ENCODE measurements at regions not wholly inside any gene's neighbourhood (a gene's known extent, or its start where the extent isn't known, plus 50 kb on each side); places are given as distances from the start of the nearest gene placed in this dataset.

DNA sequence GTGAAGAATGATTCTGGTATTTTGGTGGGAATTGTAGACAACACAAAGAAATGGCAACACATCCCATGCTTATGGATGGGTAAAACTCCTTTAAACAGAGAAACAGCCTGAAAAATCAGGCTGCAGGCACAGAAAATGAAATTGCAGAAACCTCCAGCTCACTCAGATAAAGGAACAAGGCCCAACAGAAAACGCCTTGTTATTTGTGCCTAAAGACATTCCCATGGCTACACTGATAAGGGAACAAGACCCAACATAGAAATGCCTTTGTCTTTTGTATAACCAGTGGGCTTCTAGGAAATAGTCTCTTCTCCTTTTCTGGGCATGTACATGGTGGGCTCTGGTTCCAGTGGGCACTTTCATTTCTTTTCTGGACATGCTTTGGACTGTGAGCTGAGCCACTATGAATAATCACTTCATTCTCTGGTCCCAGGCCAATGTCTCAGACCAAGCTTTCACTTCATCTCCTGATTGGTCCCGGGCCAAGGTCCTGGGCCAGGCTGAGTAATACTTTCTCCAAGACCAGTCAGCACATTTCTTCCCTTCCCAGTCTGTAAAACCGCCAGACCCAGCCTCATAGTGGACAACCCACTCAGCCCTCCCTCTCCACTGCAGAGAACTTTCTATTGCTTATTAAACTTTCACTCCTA is 160.5 kb downstream of the TBX22 start:
- TF ChIP-seq TCF12 (IDR thresholded peaks at IDR 0.05; ENCODE audit: low read depth, low read length): no peak
- no peak for TF ChIP-seq HDGF (IDR thresholded peaks at IDR 0.05)
- TF ChIP-seq SREBF2 (IDR thresholded peaks at IDR 0.05; ENCODE audit: low read length): no peak
- no peak for TF ChIP-seq MXI1 (IDR thresholded peaks at IDR 0.05; ENCODE audit: low read depth, low read length)
- no peak for TF ChIP-seq SIN3A (IDR thresholded peaks at IDR 0.05; ENCODE audit: low read depth, low read length)
- no peak for TF ChIP-seq SP1 (IDR thresholded peaks at IDR 0.05; ENCODE audit: low read depth, low read length)
- no peak for TF ChIP-seq POLR2A (IDR thresholded peaks at IDR 0.05; ENCODE audit: low read depth, low read length)
- TF ChIP-seq, protein P1, sequence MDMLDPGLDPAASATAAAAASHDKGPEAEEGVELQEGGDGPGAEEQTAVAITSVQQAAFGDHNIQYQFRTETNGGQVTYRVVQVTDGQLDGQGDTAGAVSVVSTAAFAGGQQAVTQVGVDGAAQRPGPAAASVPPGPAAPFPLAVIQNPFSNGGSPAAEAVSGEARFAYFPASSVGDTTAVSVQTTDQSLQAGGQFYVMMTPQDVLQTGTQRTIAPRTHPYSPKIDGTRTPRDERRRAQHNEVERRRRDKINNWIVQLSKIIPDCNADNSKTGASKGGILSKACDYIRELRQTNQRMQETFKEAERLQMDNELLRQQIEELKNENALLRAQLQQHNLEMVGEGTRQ (IDR thresholded peaks at IDR 0.05; ENCODE audit: borderline replicate concordance, low read depth, low read length): no peak
- TF ChIP-seq, protein P2, sequence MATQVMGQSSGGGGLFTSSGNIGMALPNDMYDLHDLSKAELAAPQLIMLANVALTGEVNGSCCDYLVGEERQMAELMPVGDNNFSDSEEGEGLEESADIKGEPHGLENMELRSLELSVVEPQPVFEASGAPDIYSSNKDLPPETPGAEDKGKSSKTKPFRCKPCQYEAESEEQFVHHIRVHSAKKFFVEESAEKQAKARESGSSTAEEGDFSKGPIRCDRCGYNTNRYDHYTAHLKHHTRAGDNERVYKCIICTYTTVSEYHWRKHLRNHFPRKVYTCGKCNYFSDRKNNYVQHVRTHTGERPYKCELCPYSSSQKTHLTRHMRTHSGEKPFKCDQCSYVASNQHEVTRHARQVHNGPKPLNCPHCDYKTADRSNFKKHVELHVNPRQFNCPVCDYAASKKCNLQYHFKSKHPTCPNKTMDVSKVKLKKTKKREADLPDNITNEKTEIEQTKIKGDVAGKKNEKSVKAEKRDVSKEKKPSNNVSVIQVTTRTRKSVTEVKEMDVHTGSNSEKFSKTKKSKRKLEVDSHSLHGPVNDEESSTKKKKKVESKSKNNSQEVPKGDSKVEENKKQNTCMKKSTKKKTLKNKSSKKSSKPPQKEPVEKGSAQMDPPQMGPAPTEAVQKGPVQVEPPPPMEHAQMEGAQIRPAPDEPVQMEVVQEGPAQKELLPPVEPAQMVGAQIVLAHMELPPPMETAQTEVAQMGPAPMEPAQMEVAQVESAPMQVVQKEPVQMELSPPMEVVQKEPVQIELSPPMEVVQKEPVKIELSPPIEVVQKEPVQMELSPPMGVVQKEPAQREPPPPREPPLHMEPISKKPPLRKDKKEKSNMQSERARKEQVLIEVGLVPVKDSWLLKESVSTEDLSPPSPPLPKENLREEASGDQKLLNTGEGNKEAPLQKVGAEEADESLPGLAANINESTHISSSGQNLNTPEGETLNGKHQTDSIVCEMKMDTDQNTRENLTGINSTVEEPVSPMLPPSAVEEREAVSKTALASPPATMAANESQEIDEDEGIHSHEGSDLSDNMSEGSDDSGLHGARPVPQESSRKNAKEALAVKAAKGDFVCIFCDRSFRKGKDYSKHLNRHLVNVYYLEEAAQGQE (IDR thresholded peaks at IDR 0.05; ENCODE audit: low read depth, low read length): no peak
- no peak for TF ChIP-seq EGR1 (IDR thresholded peaks at IDR 0.05; ENCODE audit: borderline replicate concordance in 1 of 2, low read depth in 2 of 2, low read length in 2 of 2)
- TF ChIP-seq, protein P3, sequence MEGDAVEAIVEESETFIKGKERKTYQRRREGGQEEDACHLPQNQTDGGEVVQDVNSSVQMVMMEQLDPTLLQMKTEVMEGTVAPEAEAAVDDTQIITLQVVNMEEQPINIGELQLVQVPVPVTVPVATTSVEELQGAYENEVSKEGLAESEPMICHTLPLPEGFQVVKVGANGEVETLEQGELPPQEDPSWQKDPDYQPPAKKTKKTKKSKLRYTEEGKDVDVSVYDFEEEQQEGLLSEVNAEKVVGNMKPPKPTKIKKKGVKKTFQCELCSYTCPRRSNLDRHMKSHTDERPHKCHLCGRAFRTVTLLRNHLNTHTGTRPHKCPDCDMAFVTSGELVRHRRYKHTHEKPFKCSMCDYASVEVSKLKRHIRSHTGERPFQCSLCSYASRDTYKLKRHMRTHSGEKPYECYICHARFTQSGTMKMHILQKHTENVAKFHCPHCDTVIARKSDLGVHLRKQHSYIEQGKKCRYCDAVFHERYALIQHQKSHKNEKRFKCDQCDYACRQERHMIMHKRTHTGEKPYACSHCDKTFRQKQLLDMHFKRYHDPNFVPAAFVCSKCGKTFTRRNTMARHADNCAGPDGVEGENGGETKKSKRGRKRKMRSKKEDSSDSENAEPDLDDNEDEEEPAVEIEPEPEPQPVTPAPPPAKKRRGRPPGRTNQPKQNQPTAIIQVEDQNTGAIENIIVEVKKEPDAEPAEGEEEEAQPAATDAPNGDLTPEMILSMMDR (IDR thresholded peaks at IDR 0.05 in 2 of 3, conservative IDR thresholded peaks at IDR 0.05 in 1 of 3; ENCODE audit: control insufficient read depth in 2 of 3, extremely low read depth in 1 of 3, insufficient read depth in 1 of 3, low read depth in 3 of 3, low read length in 3 of 3): no peak

Measured in GM12878 (cell line).